Ascending aorta (tissue), 2 donors: ENCODE measurements at regions not wholly inside any gene's neighbourhood (a gene's known extent, or its start where the extent isn't known, plus 50 kb on each side); places are given as distances from the start of the nearest gene placed in this dataset.

Source experiments
- DNase-seq, 2 donors: peaks; one replicate each; pipeline ENCODE4 v3.0.0-alpha.2; 2019; ENCODE audit warnings: low spot score in 2 of 2
- H3K27ac ChIP-seq, 2 donors: fragments of 200-600 bp; sonication (generic); one replicate each; pipeline ENCODE4 v1.5.1; 2016 to 2017; ENCODE audit warnings: mild to moderate bottlenecking in 1 of 2
- H3K27me3 ChIP-seq: fragments of 200-600 bp; sonication (generic); one replicate; pipeline ENCODE4 v1.5.1; 2017
- H3K36me3 ChIP-seq, 2 donors: fragments of 200-600 bp; sonication (generic); one replicate each; pipeline ENCODE4 v1.5.1; 2016
- H3K4me1 ChIP-seq, 2 donors: fragments of 200-600 bp; sonication (generic); one replicate each; pipeline ENCODE4 v1.5.1; 2016 to 2017; ENCODE audit warnings: mild to moderate bottlenecking in 1 of 2
- H3K4me3 ChIP-seq, 2 donors: fragments of 200-600 bp; sonication (generic); one replicate each; pipeline ENCODE4 v1.5.1; 2016 to 2017; ENCODE audit warnings: mild to moderate bottlenecking in 1 of 2
- H3K9me3 ChIP-seq, 2 donors: fragments of 200-600 bp; sonication (generic); one replicate each; pipeline ENCODE4 v1.5.1; 2016
- intact Hi-C: fragments of 100-400 bp; cut with DNase I; formaldehyde crosslinking; loops from one replicate; pipeline ENCODE4 v1.15.1; 2023
- TF ChIP-seq, protein P1 (sequence below), 3 experiments: fragments of 200-600 bp in 2 of 3; fragments of 450-650 bp in 1 of 3; sonication (generic) in 2 of 3; IDR thresholded peaks; one replicate each; pipeline ENCODE4 v1.5.1; 2016 to 2019; ENCODE audit warnings: antibody characterized with exemption in 3 of 3, mild to moderate bottlenecking in 1 of 3, moderate library complexity in 1 of 3

GRCh38 chr5:102579379-102579778, 80.6 kb upstream of the SLCO6A1 start:
- TF ChIP-seq, protein P1, sequence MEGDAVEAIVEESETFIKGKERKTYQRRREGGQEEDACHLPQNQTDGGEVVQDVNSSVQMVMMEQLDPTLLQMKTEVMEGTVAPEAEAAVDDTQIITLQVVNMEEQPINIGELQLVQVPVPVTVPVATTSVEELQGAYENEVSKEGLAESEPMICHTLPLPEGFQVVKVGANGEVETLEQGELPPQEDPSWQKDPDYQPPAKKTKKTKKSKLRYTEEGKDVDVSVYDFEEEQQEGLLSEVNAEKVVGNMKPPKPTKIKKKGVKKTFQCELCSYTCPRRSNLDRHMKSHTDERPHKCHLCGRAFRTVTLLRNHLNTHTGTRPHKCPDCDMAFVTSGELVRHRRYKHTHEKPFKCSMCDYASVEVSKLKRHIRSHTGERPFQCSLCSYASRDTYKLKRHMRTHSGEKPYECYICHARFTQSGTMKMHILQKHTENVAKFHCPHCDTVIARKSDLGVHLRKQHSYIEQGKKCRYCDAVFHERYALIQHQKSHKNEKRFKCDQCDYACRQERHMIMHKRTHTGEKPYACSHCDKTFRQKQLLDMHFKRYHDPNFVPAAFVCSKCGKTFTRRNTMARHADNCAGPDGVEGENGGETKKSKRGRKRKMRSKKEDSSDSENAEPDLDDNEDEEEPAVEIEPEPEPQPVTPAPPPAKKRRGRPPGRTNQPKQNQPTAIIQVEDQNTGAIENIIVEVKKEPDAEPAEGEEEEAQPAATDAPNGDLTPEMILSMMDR (IDR thresholded peaks at IDR 0.05) = no peak
- H3K4me1 ChIP-seq = peaks cover 0 to 3% of the 10 kb centered on the region in 2 donors
- H3K4me3 ChIP-seq = no peak overlapping the region
- no peaks in the 10 kb centered on the region for H3K36me3 ChIP-seq
- H3K27me3 ChIP-seq = no peaks in the 10 kb centered on the region
- intact Hi-C loops = no loop called here
- no peaks in the 10 kb centered on the region for H3K9me3 ChIP-seq
- H3K27ac ChIP-seq = no peak overlapping the region
- DNase-seq = no peak

- DNase-seq = no peak
- Histone ChIP-seq H3K9me3 (no peaks in the 10 kb centered on the region), H3K27me3 (no peaks in the 10 kb centered on the region), H3K36me3 (no peaks in the 10 kb centered on the region), H3K4me3 (no peak overlapping the region), H3K27ac (no peak overlapping the region), H3K4me1 (peaks cover 0 to 3% of the 10 kb centered on the region in 2 donors)
- intact Hi-C loops = loop anchor here (5.0 to 10.0 kb wide), 3 partner anchors 101 to 556 kb away; partner anchors contain the start of gene PAM
- TF ChIP-seq, protein P1 (IDR thresholded peaks at IDR 0.05) = no peak
Measured at GRCh38 chr5:102581011-102581410, 82.2 kb upstream of the SLCO6A1 start.

- H3K9me3 ChIP-seq = no peaks in the 10 kb centered on the region
- no peaks in the 10 kb centered on the region for H3K36me3 ChIP-seq
- DNase-seq = no peak
- intact Hi-C loops = loop anchor here (1.0 to 10.0 kb wide), 4 partner anchors 100 to 555 kb away; partner anchors contain the start of gene PAM
- no peak overlapping the region for H3K4me3 ChIP-seq
- H3K4me1 ChIP-seq = peaks cover 0 to 3% of the 10 kb centered on the region in 2 donors
- H3K27me3 ChIP-seq = no peaks in the 10 kb centered on the region
- H3K27ac ChIP-seq = no peak overlapping the region
- TF ChIP-seq, protein P1 (IDR thresholded peaks at IDR 0.05) = no peak
Measured at GRCh38 chr5:102582696-102583095, 83.9 kb upstream of the SLCO6A1 start.

- Histone ChIP-seq H3K4me3 (no peak overlapping the region), H3K9me3 (no peaks in the 10 kb centered on the region), H3K27ac (no peak overlapping the region), H3K4me1 (peaks cover 0 to 3% of the 10 kb centered on the region in 2 donors), H3K27me3 (no peaks in the 10 kb centered on the region), H3K36me3 (no peaks in the 10 kb centered on the region)
- no peak for DNase-seq
- intact Hi-C loops = loop anchor here (1.0 to 10.0 kb wide), 4 partner anchors 99 to 554 kb away; partner anchors contain the start of gene PAM
- TF ChIP-seq, protein P1 (IDR thresholded peaks at IDR 0.05) = peak; percentile 15 to 58 (median 42)
Measured at GRCh38 chr5:102583276-102584124, 84.7 kb upstream of the SLCO6A1 start.

- H3K27me3 ChIP-seq = no peaks in the 10 kb centered on the region
- intact Hi-C loops = loop anchor here (10.0 kb wide), 1 partner anchor 165 kb away; the partner anchor contains the start of gene PAM
- no peaks in the 10 kb centered on the region for H3K9me3 ChIP-seq
- no peaks in the 10 kb centered on the region for H3K36me3 ChIP-seq
- H3K4me3 ChIP-seq = no peak overlapping the region
- no peak for DNase-seq
- TF ChIP-seq, protein P1 (IDR thresholded peaks at IDR 0.05) = no peak
- no peaks in the 10 kb centered on the region for H3K4me1 ChIP-seq
- H3K27ac ChIP-seq = no peak overlapping the region
Measured at GRCh38 chr5:102589661-102590060, 90.9 kb upstream of the SLCO6A1 start.
